K562 (cell line): ENCODE measurements at regions not wholly inside any gene's neighbourhood (a gene's known extent, or its start where the extent isn't known, plus 50 kb on each side); places are given as distances from the start of the nearest gene placed in this dataset.

Experiments
- ATAC-seq: fragments of 200-7000 bp; cut with Tn5 transposase; 3 replicates; pipeline ENCODE4 v1.9.1; 2020; ENCODE audit warnings: moderate library complexity
- BruUV-seq: library from RNA; stranded (reverse); fragments of 400-500 nt; replicated peaks from 2 replicates; lab custom pipeline; 2021; lab: Mats Ljungman, UMichigan
- CTCF ChIA-PET: fragments of 300-600 bp; formaldehyde crosslinking; extraction: SDS; loops from one replicate; lab custom pipeline; 2021; ENCODE audit warnings: low intra/inter-chr PET ratio; lab: Yijun Ruan, JAX
- POLR2A ChIA-PET: fragments of 300-600, 350-650 bp; sonication (Branson Sonifier 250); formaldehyde crosslinking; extraction: SDS; loops from one replicate; lab custom pipeline; 2021; ENCODE audit warnings: antibody characterized with exemption, inconsistent platforms; lab: Yijun Ruan, JAX
- DNase-seq, 4 experiments: peaks; one replicate each; pipeline versions ENCODE4 v3.0.0 to v3.0.0-alpha.2; 2011 to 2018; ENCODE audit warnings: low spot score in 3 of 4, mixed read lengths in 3 of 4; ENCODE audit errors: extremely low read depth in 1 of 4
- FAIRE-seq: peaks from 2 replicates; lab custom pipeline; 2011; peaks lifted over from hg19 to GRCh38; lab: Jason Lieb, UNC
- H2AFZ ChIP-seq: 2 replicates; pipeline ENCODE4 v1.6.0; 2011; ENCODE audit warnings: low read depth, low read length, control low read depth, inconsistent platforms
- H3K27ac ChIP-seq: fragments of 200-600 bp; 3 replicates; pipeline ENCODE4 v1.8.0; 2011; ENCODE audit warnings: low read depth, mild to moderate bottlenecking, control low read depth, inconsistent platforms, low read length, moderate library complexity, mixed read lengths; ENCODE audit errors: extremely low read depth
- H3K27me3 ChIP-seq, 2 experiments: fragments of 300-600 bp in 1 of 2; 2 replicates in 1 of 2; 3 replicates in 1 of 2; pipeline versions ENCODE4 v1.6.0 to v1.8.0; 2011; ENCODE audit warnings: inconsistent platforms in 2 of 2, low read length in 2 of 2, mild to moderate bottlenecking in 1 of 2, mixed read lengths in 1 of 2, moderate library complexity in 1 of 2; ENCODE audit not compliant: control insufficient read depth in 2 of 2, insufficient read depth in 2 of 2
- H3K36me3 ChIP-seq: fragments of 300-600 bp; 3 replicates; pipeline ENCODE4 v1.8.0; 2011; ENCODE audit warnings: mild to moderate bottlenecking, low read length, inconsistent platforms; ENCODE audit not compliant: control insufficient read depth, insufficient read depth
- H3K4me1 ChIP-seq, 2 experiments: fragments of 200-600 bp in 1 of 2; replicated peaks in 1 of 2; 2 replicates in 1 of 2; 3 replicates in 1 of 2; pipeline versions ENCODE4 v1.5.1 to v1.8.0; 2011; ENCODE audit warnings: inconsistent platforms in 2 of 2, low read length in 2 of 2, mild to moderate bottlenecking in 1 of 2, mixed read lengths in 1 of 2, moderate library complexity in 1 of 2; ENCODE audit not compliant: control insufficient read depth in 2 of 2, insufficient read depth in 2 of 2
- H3K4me2 ChIP-seq: 2 replicates; pipeline ENCODE4 v1.6.1; 2011; ENCODE audit warnings: low read length, control low read depth, inconsistent platforms, mixed read lengths; ENCODE audit not compliant: insufficient read depth
- H3K4me3 ChIP-seq: fragments of 200-600 bp; sonication (generic), shearing (Covaris generic); 2 replicates; pipeline ENCODE4 v1.5.1; 2016; ENCODE audit warnings: control low read depth, inconsistent platforms
- H3K79me2 ChIP-seq: fragments of 200-600 bp; 3 replicates; pipeline ENCODE4 v1.8.0; 2011; ENCODE audit warnings: low read length, inconsistent platforms; ENCODE audit not compliant: control insufficient read depth, insufficient read depth
- H3K9ac ChIP-seq, 2 experiments: 2 replicates each; pipeline versions ENCODE4 v1.6.0 to v1.6.1; 2011; ENCODE audit warnings: low read depth in 2 of 2, low read length in 2 of 2, control low read depth in 1 of 2, inconsistent platforms in 1 of 2, mild to moderate bottlenecking in 1 of 2, mixed read lengths in 1 of 2; ENCODE audit not compliant: insufficient read depth in 1 of 2
- H3K9me1 ChIP-seq: one replicate; pipeline ENCODE4 v1.6.0; 2011; ENCODE audit warnings: inconsistent platforms, mild to moderate bottlenecking, low read length, moderate library complexity; ENCODE audit not compliant: control insufficient read depth, insufficient read depth
- H3K9me3 ChIP-seq: replicated peaks from 2 replicates; pipeline ENCODE4 v1.5.1; 2011; ENCODE audit warnings: low read depth, low read length, inconsistent platforms; ENCODE audit not compliant: control insufficient read depth, insufficient read depth
- H4K20me1 ChIP-seq: replicated peaks from 2 replicates; pipeline ENCODE4 v1.6.1; 2011; ENCODE audit warnings: low read length, inconsistent platforms, mixed read lengths; ENCODE audit not compliant: control insufficient read depth, insufficient read depth
- ATF3 ChIP-seq, 2 experiments: fragments of 450-650 bp in 1 of 2; sonication (generic) in 1 of 2; formaldehyde crosslinking in 1 of 2; IDR thresholded peaks in 1 of 2; conservative IDR thresholded peaks in 1 of 2; 2 replicates each; pipeline versions ENCODE4 v1.6.1 to v1.8.1; 2016 to 2023; ENCODE audit warnings: mild to moderate bottlenecking in 2 of 2, moderate library complexity in 2 of 2, inconsistent platforms in 1 of 2, missing genetic modification reagents in 1 of 2
- BDP1 ChIP-seq: IDR thresholded peaks from 3 replicates; pipeline ENCODE4 v1.6.1; 2011; ENCODE audit not compliant: insufficient read length, insufficient read depth
- C11orf30 ChIP-seq: fragments of 450-650 bp; IDR thresholded peaks from 2 replicates; pipeline ENCODE4 v1.6.1; 2016; ENCODE audit warnings: low read depth, mild to moderate bottlenecking
- CBX3 ChIP-seq, 2 experiments: IDR thresholded peaks; 1 replicate in 1 of 2; 2 replicates in 1 of 2; pipeline ENCODE4 v1.6.1; 2012; ENCODE audit warnings: inconsistent platforms in 2 of 2, low read length in 2 of 2, borderline replicate concordance in 1 of 2, control low read depth in 1 of 2
- HSF4 ChIP-seq: fragments of 250-450 bp; sonication (Bioruptor Pico); IDR thresholded peaks from 2 replicates; pipeline ENCODE4 v2.1.2; 2022; ENCODE audit warnings: mild to moderate bottlenecking, moderate library complexity, borderline replicate concordance
- KLF10 ChIP-seq: fragments of 250-450 bp; sonication (Bioruptor Pico); IDR thresholded peaks from 2 replicates; pipeline ENCODE4 v1.6.1; 2021; ENCODE audit warnings: matching md5 sums
- RBM14 ChIP-seq: fragments of 200-400 bp; formaldehyde crosslinking; IDR thresholded peaks from 2 replicates; pipeline ENCODE4 v1.6.1; 2018; ENCODE audit warnings: low read depth, mild to moderate bottlenecking, low read length, moderate library complexity, borderline replicate concordance; ENCODE audit not compliant: insufficient read depth
- WGBS: fragments of 100-300 bp; shearing (Covaris generic); methylation state at CpG from one replicate; pipeline ENCODE4 v1.1.6; 2016; ENCODE audit warnings: low coverage, mixed read lengths; ENCODE audit not compliant: insufficient coverage; ENCODE audit errors: missing lambda C conversion rate; 5-methylcytosine and 5-hydroxymethylcytosine counted together
- in situ Hi-C: fragments of 300-500 bp; cut with MboI; formaldehyde crosslinking; loops from 4 replicates; pipeline ENCODE4 v1.15.0; 2018; ENCODE audit warnings: inconsistent platforms, mixed read lengths
- intact Hi-C: fragments of 100-400 bp; cut with micrococcal nuclease; formaldehyde crosslinking; loops from 2 replicates; pipeline ENCODE4 v1.14.2; 2022
- TF ChIP-seq, protein P1 (sequence below): fragments of 450-650 bp; IDR thresholded peaks from 2 replicates; pipeline ENCODE4 v1.6.1; 2016

DNA sequence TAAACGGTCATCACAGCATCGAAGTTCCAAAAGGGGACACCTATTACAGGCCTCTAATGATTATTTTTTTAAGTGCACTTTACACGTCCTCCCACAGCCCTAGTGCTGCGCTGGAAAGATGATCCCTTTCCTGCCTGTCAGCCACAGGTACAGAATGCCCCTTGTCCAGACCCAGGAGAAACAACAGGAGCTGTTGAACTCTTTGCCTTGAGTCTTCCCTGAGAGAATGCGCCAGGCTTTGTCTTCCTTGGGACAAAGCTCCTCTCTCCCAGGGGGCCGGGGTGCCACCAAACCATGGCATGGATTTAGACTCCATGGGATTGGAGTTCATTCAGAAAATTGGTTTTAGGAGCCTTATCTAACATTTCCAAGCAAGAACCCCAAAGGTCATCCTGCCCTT is 319.0 kb upstream of the SOX11 start (continued):
- TF ChIP-seq ATF3 (IDR thresholded peaks at IDR 0.05) (no peak), ATF3 (CRISPR knock-in tag; conservative IDR thresholded peaks at IDR 0.05) (no peak), C11orf30 (no peak)
- TF ChIP-seq, protein P1, sequence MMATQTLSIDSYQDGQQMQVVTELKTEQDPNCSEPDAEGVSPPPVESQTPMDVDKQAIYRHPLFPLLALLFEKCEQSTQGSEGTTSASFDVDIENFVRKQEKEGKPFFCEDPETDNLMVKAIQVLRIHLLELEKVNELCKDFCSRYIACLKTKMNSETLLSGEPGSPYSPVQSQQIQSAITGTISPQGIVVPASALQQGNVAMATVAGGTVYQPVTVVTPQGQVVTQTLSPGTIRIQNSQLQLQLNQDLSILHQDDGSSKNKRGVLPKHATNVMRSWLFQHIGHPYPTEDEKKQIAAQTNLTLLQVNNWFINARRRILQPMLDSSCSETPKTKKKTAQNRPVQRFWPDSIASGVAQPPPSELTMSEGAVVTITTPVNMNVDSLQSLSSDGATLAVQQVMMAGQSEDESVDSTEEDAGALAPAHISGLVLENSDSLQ, result no peak

GRCh38 chr2:5374762-5375161 is 317.4 kb upstream of the SOX11 start:
- in situ Hi-C loops, result no loop called here
- H3K9me3 ChIP-seq, result no peaks in the 10 kb centered on the region
- no peak overlapping the region for H3K9ac ChIP-seq
- POLR2A ChIA-PET, result no interaction called here
- no peaks in the 10 kb centered on the region for H3K9me1 ChIP-seq
- no peaks in the 10 kb centered on the region for H3K36me3 ChIP-seq
- no peaks in the 10 kb centered on the region for H3K79me2 ChIP-seq
- no peak overlapping the region for H2AFZ ChIP-seq
- H3K4me2 ChIP-seq, result no peak overlapping the region
- CTCF ChIA-PET, result no interaction called here
- 0% methylated on average over 9 of the region's 10 CpGs for WGBS
- H3K4me3 ChIP-seq, result no peak overlapping the region
- DNase-seq (no peak), FAIRE-seq (no peak)
- H3K27me3 ChIP-seq, result no peaks in the 10 kb centered on the region
- H3K27ac ChIP-seq, result no peak overlapping the region
- intact Hi-C loops, result no loop called here
- no peaks in the 10 kb centered on the region for H4K20me1 ChIP-seq
- no TSS peak for BruUV-seq
- no peaks in the 10 kb centered on the region for H3K4me1 ChIP-seq
- TF ChIP-seq KLF10 (no peak), BDP1 (no peak), HSF4 (CRISPR knock-in tag) (no peak), RBM14 (no peak), CBX3 (IDR thresholded peaks at IDR 0.05; ENCODE audit: borderline replicate concordance in 1 of 2, low read length in 2 of 2) (no peak)
- TF ChIP-seq, all 486 proteins: peak for 0
- no peak for ATAC-seq
